ENCODE measurements at regions not wholly inside any gene's neighbourhood (a gene's known extent, or its start where the extent isn't known, plus 50 kb on each side); places are given as distances from the start of the nearest gene placed in this dataset.

DNA sequence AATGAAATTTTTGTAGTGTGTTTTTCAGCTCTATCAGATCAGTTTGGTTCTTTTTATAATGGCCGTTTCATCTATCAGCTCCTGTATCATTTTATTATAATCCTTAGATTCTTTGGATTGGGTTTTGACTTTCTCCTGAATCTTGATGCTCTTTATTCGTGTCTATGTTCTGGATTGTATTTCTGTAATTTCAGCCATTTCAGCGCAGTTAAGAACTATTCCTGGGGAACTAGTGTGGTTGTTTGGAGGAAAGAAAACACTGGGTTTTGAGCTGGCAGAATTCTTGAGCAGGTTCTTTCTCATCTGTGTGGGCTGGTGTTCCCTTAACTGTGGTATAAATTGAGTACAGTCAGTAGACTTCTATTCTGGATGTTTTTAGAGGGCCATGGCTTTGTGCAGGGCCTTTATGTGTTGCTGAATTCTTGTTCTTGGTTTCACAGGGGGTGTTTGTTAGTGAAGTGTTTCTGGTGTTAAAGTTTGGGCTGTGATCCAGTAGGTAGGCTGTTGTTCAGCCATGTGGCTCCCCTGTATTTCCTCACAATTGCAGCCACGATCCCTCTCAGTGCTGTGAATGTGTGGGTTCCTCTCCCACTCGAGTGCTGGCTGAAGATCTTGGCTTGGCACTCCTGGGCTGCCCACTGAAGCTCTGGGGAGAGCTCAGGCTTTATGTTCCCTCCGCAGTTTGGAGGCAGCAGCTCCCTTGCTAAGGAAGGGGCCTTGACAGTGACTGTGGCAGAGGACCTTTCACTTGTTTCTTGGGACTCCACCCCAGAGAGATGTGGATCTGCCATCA is 56.0 kb upstream of the CCDC190 start:
- Histone ChIP-seq H3K79me2 (ENCODE audit: insufficient read depth, low read length) (no peaks in the 10 kb centered on the region), H2BK12ac (ENCODE audit: insufficient read length, low read depth, low read length) (no peak overlapping the region), H3K4me2 (ENCODE audit: insufficient read depth, insufficient read length, low read length) (no peak overlapping the region), H3K4ac (ENCODE audit: low read depth, low read length) (no peak overlapping the region), H3K14ac (ENCODE audit: insufficient read depth, low read length) (no peak overlapping the region; the same call in 1 of the 2 replicates), H2BK5ac (ENCODE audit: insufficient read length, low read length) (no peak overlapping the region), H2BK120ac (ENCODE audit: low read depth, low read length, poor library complexity, severe bottlenecking) (no peak overlapping the region), H3K9me3 (ENCODE audit: control insufficient read depth, low read depth, low read length) (no peaks in the 10 kb centered on the region), H3K9ac (ENCODE audit: extremely low read depth, insufficient read length, low read length) (no peak overlapping the region), H3K23me2 (ENCODE audit: insufficient read length, low read depth, low read length, poor library complexity, severe bottlenecking) (no peaks in the 10 kb centered on the region), H3T11ph (ENCODE audit: low read length) (no peak overlapping the region), H3K56ac (ENCODE audit: insufficient read length, low read depth, low read length) (no peak overlapping the region), H3K27ac (ENCODE audit: insufficient read length, low read depth, low read length) (no peak overlapping the region), H4K20me1 (ENCODE audit: control insufficient read depth, insufficient read depth, insufficient read length) (no peaks in the 10 kb centered on the region), H2AK5ac (ENCODE audit: insufficient read length, low read length) (no peak overlapping the region), H3K27me3 (ENCODE audit: insufficient read depth, low read length) (no peaks in the 10 kb centered on the region), H2BK20ac (ENCODE audit: low read depth, low read length, poor library complexity, severe bottlenecking) (no peak overlapping the region), H3K23ac (ENCODE audit: insufficient read length, low read depth, low read length) (no peak overlapping the region), H2BK15ac (ENCODE audit: low read depth, low read length) (no peak overlapping the region), H4K91ac (ENCODE audit: insufficient read length, low read depth, low read length) (no peak overlapping the region), H2AFZ (ENCODE audit: low read length) (no peak overlapping the region), H3K79me1 (ENCODE audit: insufficient read depth, low read depth, low read length, poor library complexity, severe bottlenecking) (no peaks in the 10 kb centered on the region), H4K8ac (replicated peaks; ENCODE audit: insufficient read length, low read depth, low read length) (no peak overlapping the region), H3K4me1 (ENCODE audit: insufficient read depth, low read length) (no peaks in the 10 kb centered on the region), H3K18ac (ENCODE audit: insufficient read length, low read depth, low read length) (no peak overlapping the region), H4K5ac (ENCODE audit: insufficient read length, low read depth, low read length) (no peak overlapping the region)
- Mint-ChIP-seq H3K36me3 (ENCODE audit: insufficient read depth in 1 of 3, low read depth in 3 of 3) (peaks cover 2 to 6% (median 5%) of the 10 kb centered on the region in 3 experiments; a peak in 5 of 7 replicates), H3K4me1 (no peaks in the 10 kb centered on the region), H3K9me3 (peaks cover 9 to 16% of the 10 kb centered on the region in 2 experiments), H3K27me3 (ENCODE audit: low read depth) (peaks cover 1% of the 10 kb centered on the region; the same call in 1 of the 2 replicates), H3K27ac (no peak overlapping the region; a peak in 1 of 7 replicates), H3K4me3 (no peak overlapping the region)
- no CpG with 5 or more reads among the region's 6 CpGs for WGBS (ENCODE audit: extremely low coverage, insufficient read length, low lambda C conversion rate)
- TF ChIP-seq, protein P1, sequence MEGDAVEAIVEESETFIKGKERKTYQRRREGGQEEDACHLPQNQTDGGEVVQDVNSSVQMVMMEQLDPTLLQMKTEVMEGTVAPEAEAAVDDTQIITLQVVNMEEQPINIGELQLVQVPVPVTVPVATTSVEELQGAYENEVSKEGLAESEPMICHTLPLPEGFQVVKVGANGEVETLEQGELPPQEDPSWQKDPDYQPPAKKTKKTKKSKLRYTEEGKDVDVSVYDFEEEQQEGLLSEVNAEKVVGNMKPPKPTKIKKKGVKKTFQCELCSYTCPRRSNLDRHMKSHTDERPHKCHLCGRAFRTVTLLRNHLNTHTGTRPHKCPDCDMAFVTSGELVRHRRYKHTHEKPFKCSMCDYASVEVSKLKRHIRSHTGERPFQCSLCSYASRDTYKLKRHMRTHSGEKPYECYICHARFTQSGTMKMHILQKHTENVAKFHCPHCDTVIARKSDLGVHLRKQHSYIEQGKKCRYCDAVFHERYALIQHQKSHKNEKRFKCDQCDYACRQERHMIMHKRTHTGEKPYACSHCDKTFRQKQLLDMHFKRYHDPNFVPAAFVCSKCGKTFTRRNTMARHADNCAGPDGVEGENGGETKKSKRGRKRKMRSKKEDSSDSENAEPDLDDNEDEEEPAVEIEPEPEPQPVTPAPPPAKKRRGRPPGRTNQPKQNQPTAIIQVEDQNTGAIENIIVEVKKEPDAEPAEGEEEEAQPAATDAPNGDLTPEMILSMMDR (conservative IDR thresholded peaks at IDR 0.05): no peak
- DNase-seq: no peak

All from H9 (cell line).